Ureter (tissue), 1 donor: ENCODE measurements at regions not wholly inside any gene's neighbourhood (a gene's known extent, or its start where the extent isn't known, plus 50 kb on each side); places are given as distances from the start of the nearest gene placed in this dataset.

Experiments
- DNase-seq: peaks from one replicate; pipeline ENCODE4 v3.0.0-alpha.2; 2020; ENCODE audit warnings: low spot score
- donor health status: DM: yes; HTN: yes; CAD: no.

- no peak for DNase-seq
These were observed 117.5 kb upstream of the PCSK2 start for GRCh38 chr20:17109307-17109706.

- no peak for DNase-seq
These were observed 98.6 kb upstream of the PCSK2 start for GRCh38 chr20:17128206-17128605.

- no peak for DNase-seq
These were observed 97.8 kb upstream of the PCSK2 start for GRCh38 chr20:17129089-17129488.

- no peak for DNase-seq
These were observed 89.1 kb upstream of the PCSK2 start for GRCh38 chr20:17137692-17138091.

GRCh38 chr20:17138237-17138636, 88.6 kb upstream of the PCSK2 start:
- no peak for DNase-seq

GRCh38 chr20:17140894-17141293, 85.9 kb upstream of the PCSK2 start:
- DNase-seq, result no peak

GRCh38 chr20:17141568-17141967, 85.3 kb upstream of the PCSK2 start:
- DNase-seq, result no peak

- no peak for DNase-seq
These were observed 84.2 kb upstream of the PCSK2 start for GRCh38 chr20:17142666-17143065.

GRCh38 chr20:17150858-17151257, 76.0 kb upstream of the PCSK2 start:
- DNase-seq, result no peak

- no peak for DNase-seq
These were observed 71.4 kb upstream of the PCSK2 start for GRCh38 chr20:17155401-17155800.

GRCh38 chr20:17158701-17159100, 68.1 kb upstream of the PCSK2 start:
- DNase-seq, result no peak

- DNase-seq, result no peak
These were observed 65.0 kb upstream of the PCSK2 start for GRCh38 chr20:17161673-17162481.

- DNase-seq, result no peak
These were observed 58.7 kb upstream of the PCSK2 start for GRCh38 chr20:17168026-17168612.

GRCh38 chr20:17169585-17170136, 57.2 kb upstream of the PCSK2 start:
- no peak for DNase-seq

- no peak for DNase-seq
These were observed 55.0 kb upstream of the PCSK2 start for GRCh38 chr20:17171746-17172280.

GRCh38 chr20:17172836-17173516, 53.9 kb upstream of the PCSK2 start:
- DNase-seq, result no peak
